Liver (tissue), 3 donors: ENCODE measurements at regions not wholly inside any gene's neighbourhood (a gene's known extent, or its start where the extent isn't known, plus 50 kb on each side); places are given as distances from the start of the nearest gene placed in this dataset.

Experiments
- EGR1 ChIP-seq, 2 donors: IDR thresholded peaks; 2 replicates each; pipeline ENCODE4 v1.6.1; 2016 to 2018; ENCODE audit warnings: antibody characterized with exemption in 2 of 2, low read depth in 2 of 2
- FOXA2 ChIP-seq: IDR thresholded peaks from 2 replicates; pipeline ENCODE4 v1.6.1; 2016; ENCODE audit warnings: antibody characterized with exemption
- GABPA ChIP-seq, 2 donors: IDR thresholded peaks in 1 of 2; conservative IDR thresholded peaks in 1 of 2; 2 replicates each; pipeline ENCODE4 v1.6.1; 2016; ENCODE audit warnings: antibody characterized with exemption in 2 of 2, mild to moderate bottlenecking in 1 of 2, moderate library complexity in 1 of 2
- JUND ChIP-seq, 2 donors: IDR thresholded peaks; 2 replicates each; pipeline ENCODE4 v1.6.1; 2016; ENCODE audit warnings: antibody characterized with exemption in 2 of 2
- NR2F2 ChIP-seq: IDR thresholded peaks from 2 replicates; pipeline ENCODE4 v1.6.1; 2016; ENCODE audit warnings: antibody characterized with exemption
- RAD21 ChIP-seq, 2 donors: IDR thresholded peaks; 2 replicates each; pipeline ENCODE4 v1.6.1; 2016; ENCODE audit warnings: antibody characterized with exemption in 2 of 2, mild to moderate bottlenecking in 2 of 2
- SP1 ChIP-seq: IDR thresholded peaks from 2 replicates; pipeline ENCODE4 v1.6.1; 2018; ENCODE audit warnings: antibody characterized with exemption, mild to moderate bottlenecking
- TAF1 ChIP-seq: conservative IDR thresholded peaks from 2 replicates; pipeline ENCODE4 v1.6.1; 2016; ENCODE audit warnings: antibody characterized with exemption, mild to moderate bottlenecking
- TF ChIP-seq, protein P1 (sequence below): fragments of 150-350 bp; IDR thresholded peaks from 2 replicates; pipeline ENCODE4 v1.5.1; 2017; ENCODE audit warnings: improper control_type of control experiment, low read depth, low read length; ENCODE audit not compliant: missing input control
- TF ChIP-seq, protein P2 (sequence below): IDR thresholded peaks from 2 replicates; pipeline ENCODE4 v1.6.1; 2016; ENCODE audit warnings: antibody characterized with exemption
- TF ChIP-seq, protein P3 (sequence below): IDR thresholded peaks from 2 replicates; pipeline ENCODE4 v1.6.1; 2016; ENCODE audit warnings: antibody characterized with exemption
- donor health status: healthy.
- donor health status: healthy.

DNA sequence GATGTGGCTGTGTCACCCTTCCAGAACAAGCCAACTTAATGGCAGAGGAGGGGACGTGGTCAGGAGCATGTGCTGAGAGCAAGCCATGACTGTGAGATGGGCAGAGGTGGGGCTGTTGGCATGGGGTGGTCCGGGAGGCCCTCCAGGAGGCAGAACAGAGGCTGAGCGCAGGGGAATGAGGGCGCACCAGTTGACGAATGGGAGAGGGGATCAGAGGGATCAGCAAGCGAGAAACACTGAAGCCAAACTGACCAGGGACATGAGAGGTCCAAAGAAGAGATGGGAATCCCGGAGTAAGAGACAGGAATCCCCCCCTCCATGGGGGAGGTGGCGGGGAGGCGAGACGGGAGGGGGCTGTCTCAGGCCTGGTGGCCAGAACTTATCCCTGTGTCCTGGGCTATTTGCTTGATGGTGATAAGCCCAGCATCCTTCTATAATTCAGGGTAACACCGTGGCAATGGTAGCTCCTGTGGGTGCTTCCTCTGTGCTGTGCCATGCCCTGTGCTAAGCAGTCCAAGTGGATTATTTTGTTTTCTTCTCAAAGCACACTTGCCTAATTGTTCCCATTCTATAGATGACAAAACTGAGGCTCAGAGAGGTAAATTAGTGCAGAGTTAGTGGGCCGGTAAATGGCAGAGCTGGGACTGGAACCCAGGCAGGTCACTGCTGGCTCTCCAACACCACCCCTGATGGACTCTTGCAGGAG, 83.4 kb upstream of the SHISAL1 start:
- TF ChIP-seq, protein P1, sequence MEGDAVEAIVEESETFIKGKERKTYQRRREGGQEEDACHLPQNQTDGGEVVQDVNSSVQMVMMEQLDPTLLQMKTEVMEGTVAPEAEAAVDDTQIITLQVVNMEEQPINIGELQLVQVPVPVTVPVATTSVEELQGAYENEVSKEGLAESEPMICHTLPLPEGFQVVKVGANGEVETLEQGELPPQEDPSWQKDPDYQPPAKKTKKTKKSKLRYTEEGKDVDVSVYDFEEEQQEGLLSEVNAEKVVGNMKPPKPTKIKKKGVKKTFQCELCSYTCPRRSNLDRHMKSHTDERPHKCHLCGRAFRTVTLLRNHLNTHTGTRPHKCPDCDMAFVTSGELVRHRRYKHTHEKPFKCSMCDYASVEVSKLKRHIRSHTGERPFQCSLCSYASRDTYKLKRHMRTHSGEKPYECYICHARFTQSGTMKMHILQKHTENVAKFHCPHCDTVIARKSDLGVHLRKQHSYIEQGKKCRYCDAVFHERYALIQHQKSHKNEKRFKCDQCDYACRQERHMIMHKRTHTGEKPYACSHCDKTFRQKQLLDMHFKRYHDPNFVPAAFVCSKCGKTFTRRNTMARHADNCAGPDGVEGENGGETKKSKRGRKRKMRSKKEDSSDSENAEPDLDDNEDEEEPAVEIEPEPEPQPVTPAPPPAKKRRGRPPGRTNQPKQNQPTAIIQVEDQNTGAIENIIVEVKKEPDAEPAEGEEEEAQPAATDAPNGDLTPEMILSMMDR = no peak
- TF ChIP-seq, protein P2, sequence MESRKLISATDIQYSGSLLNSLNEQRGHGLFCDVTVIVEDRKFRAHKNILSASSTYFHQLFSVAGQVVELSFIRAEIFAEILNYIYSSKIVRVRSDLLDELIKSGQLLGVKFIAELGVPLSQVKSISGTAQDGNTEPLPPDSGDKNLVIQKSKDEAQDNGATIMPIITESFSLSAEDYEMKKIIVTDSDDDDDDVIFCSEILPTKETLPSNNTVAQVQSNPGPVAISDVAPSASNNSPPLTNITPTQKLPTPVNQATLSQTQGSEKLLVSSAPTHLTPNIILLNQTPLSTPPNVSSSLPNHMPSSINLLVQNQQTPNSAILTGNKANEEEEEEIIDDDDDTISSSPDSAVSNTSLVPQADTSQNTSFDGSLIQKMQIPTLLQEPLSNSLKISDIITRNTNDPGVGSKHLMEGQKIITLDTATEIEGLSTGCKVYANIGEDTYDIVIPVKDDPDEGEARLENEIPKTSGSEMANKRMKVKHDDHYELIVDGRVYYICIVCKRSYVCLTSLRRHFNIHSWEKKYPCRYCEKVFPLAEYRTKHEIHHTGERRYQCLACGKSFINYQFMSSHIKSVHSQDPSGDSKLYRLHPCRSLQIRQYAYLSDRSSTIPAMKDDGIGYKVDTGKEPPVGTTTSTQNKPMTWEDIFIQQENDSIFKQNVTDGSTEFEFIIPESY = no peak
- TF ChIP-seq NR2F2 (no peak), GABPA (IDR thresholded peaks at IDR 0.05 in 1 of 2, conservative IDR thresholded peaks at IDR 0.05 in 1 of 2) (no peak), RAD21 (IDR thresholded peaks at IDR 0.05) (no peak), SP1 (no peak), FOXA2 (no peak), JUND (IDR thresholded peaks at IDR 0.05) (no peak), TAF1 (no peak), EGR1 (IDR thresholded peaks at IDR 0.05; ENCODE audit: low read depth in 2 of 2) (no peak)
- TF ChIP-seq, protein P3, sequence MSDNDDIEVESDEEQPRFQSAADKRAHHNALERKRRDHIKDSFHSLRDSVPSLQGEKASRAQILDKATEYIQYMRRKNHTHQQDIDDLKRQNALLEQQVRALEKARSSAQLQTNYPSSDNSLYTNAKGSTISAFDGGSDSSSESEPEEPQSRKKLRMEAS = no peak
